Right lobe of liver (tissue), 4 donors: ENCODE measurements at regions not wholly inside any gene's neighbourhood (a gene's known extent, or its start where the extent isn't known, plus 50 kb on each side); places are given as distances from the start of the nearest gene placed in this dataset.

ENCODE experiments used
- CTCF ChIP-seq, 4 donors: fragments of 200-600 bp in 3 of 4; fragments of 450-650 bp in 1 of 4; IDR thresholded peaks; one replicate each; pipeline versions ENCODE4 v1.5.1 to v1.8.0; 2016 to 2022; ENCODE audit warnings: antibody characterized with exemption in 4 of 4, mild to moderate bottlenecking in 2 of 4
- POLR2A ChIP-seq: fragments of 450-650 bp; IDR thresholded peaks from one replicate; pipeline ENCODE4 v1.6.1; 2017; ENCODE audit warnings: antibody characterized with exemption, mild to moderate bottlenecking
- donor health status: DM: no; HTN: no; CAD: no.
- donor health status: DM: no; HTN: no; CAD: no.
- donor health status: DM: no; HTN: yes; CAD: no.

- TF ChIP-seq CTCF (IDR thresholded peaks at IDR 0.05): no peak
- no peak for TF ChIP-seq POLR2A
Measured at GRCh38 chr16:59053911-59054310, 319.8 kb upstream of the GOT2 start.
